ENCODE measurements at regions not wholly inside any gene's neighbourhood (a gene's known extent, or its start where the extent isn't known, plus 50 kb on each side); places are given as distances from the start of the nearest gene placed in this dataset.
"Not testable (repeated sequence)": the region's sequence is repeated elsewhere in the genome, so short reads cannot be mapped to it uniquely, and the experiment has no call there.

GRCh38 chr16:59959311-59959710 is 1225.2 kb upstream of the GOT2 start:
- H3K27ac ChIP-seq (ENCODE audit: low read depth, low read length) = no peak overlapping the region
- no peak overlapping the region for H2AFZ ChIP-seq (ENCODE audit: low read length)
- H3K4me2 ChIP-seq (ENCODE audit: insufficient read depth, low read length) = no peak overlapping the region
- H3K27me3 ChIP-seq (ENCODE audit: insufficient read depth, low read length) = no peaks in the 10 kb centered on the region
- H3K9me3 ChIP-seq (ENCODE audit: low read depth, low read length) = no peaks in the 10 kb centered on the region
- H4K20me1 ChIP-seq (ENCODE audit: insufficient read depth, low read length) = no peaks in the 10 kb centered on the region
- DNase-seq (ENCODE audit: insufficient read length, low spot score, missing footprints) = no peak
- H3K79me2 ChIP-seq (ENCODE audit: insufficient read depth, low read length) = no peaks in the 10 kb centered on the region
- no peaks in the 10 kb centered on the region for H3K4me1 ChIP-seq (ENCODE audit: insufficient read depth, low read length)
- no peak for TF ChIP-seq CTCF (IDR thresholded peaks at IDR 0.05; ENCODE audit: extremely low read depth, low read depth, low read length)
- H3K36me3 ChIP-seq (ENCODE audit: insufficient read depth, low read length) = no peaks in the 10 kb centered on the region
- H3K4me3 ChIP-seq (ENCODE audit: insufficient read depth, low read length) = no peak overlapping the region

- no peaks in the 10 kb centered on the region for H3K79me2 ChIP-seq (ENCODE audit: insufficient read depth, low read length)
- H3K4me3 ChIP-seq (ENCODE audit: insufficient read depth, low read length) = no peak overlapping the region
- H3K27me3 ChIP-seq (ENCODE audit: insufficient read depth, low read length) = no peaks in the 10 kb centered on the region
- H3K36me3 ChIP-seq (ENCODE audit: insufficient read depth, low read length) = no peaks in the 10 kb centered on the region
- TF ChIP-seq CTCF (IDR thresholded peaks at IDR 0.05; ENCODE audit: extremely low read depth, low read depth, low read length) = no peak
- H3K4me2 ChIP-seq (ENCODE audit: insufficient read depth, low read length) = no peak overlapping the region
- H3K4me1 ChIP-seq (ENCODE audit: insufficient read depth, low read length) = no peaks in the 10 kb centered on the region
- no peak overlapping the region for H2AFZ ChIP-seq (ENCODE audit: low read length)
- no peak overlapping the region for H3K27ac ChIP-seq (ENCODE audit: low read depth, low read length)
- DNase-seq (ENCODE audit: insufficient read length, low spot score, missing footprints) = no peak
- H4K20me1 ChIP-seq (ENCODE audit: insufficient read depth, low read length) = no peaks in the 10 kb centered on the region
- H3K9me3 ChIP-seq (ENCODE audit: low read depth, low read length) = peaks cover 3% of the 10 kb centered on the region
These were observed 1216.3 kb upstream of the GOT2 start for GRCh38 chr16:59950431-59950830.

GRCh38 chr16:59944041-59944440 is 1209.9 kb upstream of the GOT2 start:
- not testable (repeated sequence) for H3K4me1 ChIP-seq (ENCODE audit: insufficient read depth, low read length)

GRCh38 chr16:59941594-59941993 is 1207.5 kb upstream of the GOT2 start:
- peaks cover 3% of the 10 kb centered on the region for H3K9me3 ChIP-seq (ENCODE audit: low read depth, low read length)
- no peak for TF ChIP-seq CTCF (IDR thresholded peaks at IDR 0.05; ENCODE audit: extremely low read depth, low read depth, low read length)

More at GRCh38 chr16:59944041-59944440, 1209.9 kb upstream of the GOT2 start:
- not testable (repeated sequence) for H3K79me2 ChIP-seq (ENCODE audit: insufficient read depth, low read length); H2AFZ ChIP-seq (ENCODE audit: low read length); H3K27me3 ChIP-seq (ENCODE audit: insufficient read depth, low read length); H3K36me3 ChIP-seq (ENCODE audit: insufficient read depth, low read length); H3K4me3 ChIP-seq (ENCODE audit: insufficient read depth, low read length); H3K9me3 ChIP-seq (ENCODE audit: low read depth, low read length); H3K27ac ChIP-seq (ENCODE audit: low read depth, low read length); DNase-seq (ENCODE audit: insufficient read length, low spot score, missing footprints); H4K20me1 ChIP-seq (ENCODE audit: insufficient read depth, low read length); H3K4me2 ChIP-seq (ENCODE audit: insufficient read depth, low read length)

More at GRCh38 chr16:59941594-59941993, 1207.5 kb upstream of the GOT2 start:
- Histone ChIP-seq H3K27me3 (ENCODE audit: insufficient read depth, low read length) (no peaks in the 10 kb centered on the region), H3K4me2 (ENCODE audit: insufficient read depth, low read length) (no peak overlapping the region), H3K4me3 (ENCODE audit: insufficient read depth, low read length) (no peak overlapping the region), H4K20me1 (ENCODE audit: insufficient read depth, low read length) (no peaks in the 10 kb centered on the region), H3K79me2 (ENCODE audit: insufficient read depth, low read length) (no peaks in the 10 kb centered on the region), H3K27ac (ENCODE audit: low read depth, low read length) (no peak overlapping the region), H2AFZ (ENCODE audit: low read length) (no peak overlapping the region), H3K36me3 (ENCODE audit: insufficient read depth, low read length) (no peaks in the 10 kb centered on the region), H3K4me1 (ENCODE audit: insufficient read depth, low read length) (no peaks in the 10 kb centered on the region)
- DNase-seq (ENCODE audit: insufficient read length, low spot score, missing footprints) = no peak
